ENCODE measurements at regions not wholly inside any gene's neighbourhood (a gene's known extent, or its start where the extent isn't known, plus 50 kb on each side); places are given as distances from the start of the nearest gene placed in this dataset.

- no peak for TF ChIP-seq CREB1 (CRISPR knock-in tag; IDR thresholded peaks at IDR 0.05; ENCODE audit: low read depth)
- TF ChIP-seq NANOG (IDR thresholded peaks at IDR 0.05; ENCODE audit: borderline replicate concordance), result no peak
- TF ChIP-seq CTCF (conservative IDR thresholded peaks at IDR 0.05; ENCODE audit: low read depth in 2 of 2), result no peak
- TF ChIP-seq STAT1 (IDR thresholded peaks at IDR 0.05; ENCODE audit: unreplicated experiment), result no peak
- no peak for TF ChIP-seq REST (IDR thresholded peaks at IDR 0.05; ENCODE audit: unreplicated experiment)
- no peak for TF ChIP-seq JUNB (IDR thresholded peaks at IDR 0.05; ENCODE audit: unreplicated experiment)
Observed at GRCh38 chr3:148100476-148100875, 597.2 kb upstream of the AGTR1 start (continued).

GRCh38 chr3:148101061-148101460, 596.6 kb upstream of the AGTR1 start:
- H3K9me3 Mint-ChIP-seq, result no peaks in the 10 kb centered on the region
- DNase-seq (ENCODE audit: low spot score) (no peak), ATAC-seq (no peak)
- H3K36me3 Mint-ChIP-seq (ENCODE audit: low read depth), result peaks cover 4% of the 10 kb centered on the region; the same call in 1 of the 3 replicates
- peaks cover 3% of the 10 kb centered on the region for H3K27me3 Mint-ChIP-seq (ENCODE audit: insufficient read depth, low read depth, poor library complexity)
- Histone ChIP-seq H3K4me1 (ENCODE audit: insufficient read depth) (peaks cover 9% of the 10 kb centered on the region), H3K36me3 (ENCODE audit: insufficient read depth) (no peaks in the 10 kb centered on the region), H3K79me2 (replicated peaks; ENCODE audit: insufficient read depth) (no peaks in the 10 kb centered on the region), H2AFZ (peak overlapping the region; percentile 54), H3K9me2 (ENCODE audit: insufficient read depth) (peaks cover 4% of the 10 kb centered on the region), H3K4me3 (no peak overlapping the region), H3K27ac (ENCODE audit: low read depth) (no peak overlapping the region), H3F3A (replicated peaks; ENCODE audit: low read depth) (no peaks in the 10 kb centered on the region), H4K20me1 (replicated peaks; ENCODE audit: insufficient read depth) (no peaks in the 10 kb centered on the region), H3K4me2 (no peak overlapping the region), H3K27me3 (ENCODE audit: insufficient read depth) (no peaks in the 10 kb centered on the region)
- H3K27ac Mint-ChIP-seq, result no peak overlapping the region
- H3K4me3 Mint-ChIP-seq, result no peak overlapping the region
- TF ChIP-seq NANOG (IDR thresholded peaks at IDR 0.05; ENCODE audit: borderline replicate concordance), result no peak
- H3K4me1 Mint-ChIP-seq, result peaks cover 15% of the 10 kb centered on the region

DNA sequence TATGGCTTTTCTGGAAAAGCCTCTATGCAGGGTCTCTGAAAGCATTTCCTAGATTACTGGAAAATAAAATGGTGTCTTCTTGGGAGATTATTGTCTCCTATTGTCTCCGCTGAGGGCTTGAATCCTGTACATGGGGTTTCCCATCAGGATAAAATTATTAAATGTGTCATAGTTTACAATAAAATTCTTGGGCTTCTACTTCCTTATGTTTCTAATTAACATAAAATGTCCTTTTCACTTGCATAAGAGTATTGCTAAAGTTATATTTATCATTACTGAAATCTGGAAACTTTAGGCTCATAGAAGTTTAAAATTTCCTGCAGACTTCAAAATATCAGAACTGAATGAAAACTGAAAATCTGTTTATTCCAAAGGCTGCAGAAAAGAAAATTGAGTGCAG, 595.5 kb upstream of the AGTR1 start:
- peaks cover 4% of the 10 kb centered on the region for H3K9me2 ChIP-seq (ENCODE audit: insufficient read depth)
- H3K79me2 ChIP-seq (replicated peaks; ENCODE audit: insufficient read depth), result no peaks in the 10 kb centered on the region
- H2AFZ ChIP-seq, result no peak overlapping the region
- no peaks in the 10 kb centered on the region for H3K27me3 ChIP-seq (ENCODE audit: insufficient read depth)
- no peak overlapping the region for H3K27ac ChIP-seq (ENCODE audit: low read depth)
- H3K27me3 Mint-ChIP-seq (ENCODE audit: insufficient read depth, low read depth, poor library complexity), result peaks cover 3% of the 10 kb centered on the region
- no peaks in the 10 kb centered on the region for H3F3A ChIP-seq (replicated peaks; ENCODE audit: low read depth)
- no peak for DNase-seq (ENCODE audit: low spot score)
- H3K4me1 ChIP-seq (ENCODE audit: insufficient read depth), result no peaks in the 10 kb centered on the region
- peaks cover 4% of the 10 kb centered on the region; the same call in 1 of the 3 replicates for H3K36me3 Mint-ChIP-seq (ENCODE audit: low read depth)
- H3K4me3 Mint-ChIP-seq, result no peak overlapping the region
- peaks cover 7% of the 10 kb centered on the region for H3K4me1 Mint-ChIP-seq
- no peak for ATAC-seq
- H3K36me3 ChIP-seq (ENCODE audit: insufficient read depth), result no peaks in the 10 kb centered on the region
- no peak overlapping the region for H3K27ac Mint-ChIP-seq
- no peak overlapping the region for H3K4me3 ChIP-seq
- no peaks in the 10 kb centered on the region for H4K20me1 ChIP-seq (replicated peaks; ENCODE audit: insufficient read depth)
- no peak overlapping the region for H3K4me2 ChIP-seq
- H3K9me3 Mint-ChIP-seq, result no peaks in the 10 kb centered on the region
- TF ChIP-seq REST (IDR thresholded peaks at IDR 0.05; ENCODE audit: unreplicated experiment) (no peak), EZH2phosphoT487 (IDR thresholded peaks at IDR 0.05; ENCODE audit: unreplicated experiment) (no peak), ZNF331 (CRISPR knock-in tag; IDR thresholded peaks at IDR 0.05; ENCODE audit: low read depth) (no peak), CTCF (conservative IDR thresholded peaks at IDR 0.05; ENCODE audit: low read depth in 2 of 2) (no peak), STAT1 (IDR thresholded peaks at IDR 0.05; ENCODE audit: unreplicated experiment) (no peak), EZH2 (IDR thresholded peaks at IDR 0.05; ENCODE audit: low read depth, unreplicated experiment) (no peak)

All from GM23338 (cell line).